Breast epithelium (tissue), 4 donors: ENCODE measurements at regions not wholly inside any gene's neighbourhood (a gene's known extent, or its start where the extent isn't known, plus 50 kb on each side); places are given as distances from the start of the nearest gene placed in this dataset.
A peak's percentile ranks its signal among the peaks of the same experiment; 100 is the strongest.

Source experiments
- DNase-seq, 2 donors: peaks; one replicate each; pipeline ENCODE4 v3.0.0-alpha.2; 2019; ENCODE audit warnings: low spot score in 2 of 2
- H3K27ac ChIP-seq, 2 donors: fragments of 200-600 bp; sonication (generic) in 1 of 2; one replicate each; pipeline ENCODE4 v1.5.1; 2016 to 2019; ENCODE audit warnings: mild to moderate bottlenecking in 1 of 2
- H3K27me3 ChIP-seq, 2 donors: fragments of 200-600 bp; sonication (generic) in 1 of 2; one replicate each; pipeline versions ENCODE4 v1.5.1 to v1.6.0; 2017 to 2019; ENCODE audit warnings: control low read depth in 1 of 2, mild to moderate bottlenecking in 1 of 2
- H3K36me3 ChIP-seq: fragments of 200-600 bp; one replicate; pipeline ENCODE4 v1.5.1; 2019
- H3K4me1 ChIP-seq, 2 donors: fragments of 200-600 bp; sonication (generic); one replicate each; pipeline ENCODE4 v1.5.1; 2016 to 2019; ENCODE audit warnings: control low read depth in 1 of 2
- H3K4me3 ChIP-seq, 3 donors: fragments of 200-600 bp; sonication (generic); 1 replicate in 2 of 3; 2 replicates in 1 of 3; pipeline ENCODE4 v1.5.1; 2016 to 2019; ENCODE audit warnings: mild to moderate bottlenecking in 3 of 3, moderate library complexity in 2 of 3
- H3K9me3 ChIP-seq, 2 donors: fragments of 200-600 bp; sonication (generic) in 1 of 2; one replicate each; pipeline ENCODE4 v1.5.1; 2016 to 2019; ENCODE audit warnings: control low read depth in 1 of 2
- CTCF ChIP-seq, 3 donors: fragments of 450-650 bp; IDR thresholded peaks; one replicate each; pipeline ENCODE4 v1.5.1; 2016 to 2017; ENCODE audit warnings: antibody characterized with exemption in 3 of 3, mild to moderate bottlenecking in 3 of 3, moderate library complexity in 3 of 3
- POLR2A ChIP-seq: fragments of 450-650 bp; IDR thresholded peaks from one replicate; pipeline ENCODE4 v1.6.1; 2016; ENCODE audit warnings: antibody characterized with exemption, mild to moderate bottlenecking, moderate library complexity
- POLR2AphosphoS5 ChIP-seq, 3 donors: sonication (generic); formaldehyde crosslinking; IDR thresholded peaks; one replicate each; pipeline ENCODE4 v1.6.1; 2017; ENCODE audit warnings: antibody characterized with exemption in 3 of 3
- intact Hi-C: fragments of 100-400 bp; cut with DNase I; formaldehyde crosslinking; loops from one replicate; pipeline ENCODE4 v1.15.1; 2023; ENCODE audit warnings: low total_unique reads

GRCh38 chr5:117103703-117104102 is 529.1 kb upstream of the SEMA6A start:
- intact Hi-C loops = no loop called here
- Histone ChIP-seq H3K9me3 (no peaks in the 10 kb centered on the region), H3K27ac (peak overlapping the region in 1 of 2 donors; percentile 22), H3K36me3 (no peaks in the 10 kb centered on the region), H3K27me3 (no peaks in the 10 kb centered on the region), H3K4me3 (no peak overlapping the region), H3K4me1 (no peaks in the 10 kb centered on the region)
- DNase-seq = no peak
- TF ChIP-seq POLR2A (no peak), CTCF (IDR thresholded peaks at IDR 0.05) (no peak), POLR2AphosphoS5 (IDR thresholded peaks at IDR 0.05) (no peak)

DNA sequence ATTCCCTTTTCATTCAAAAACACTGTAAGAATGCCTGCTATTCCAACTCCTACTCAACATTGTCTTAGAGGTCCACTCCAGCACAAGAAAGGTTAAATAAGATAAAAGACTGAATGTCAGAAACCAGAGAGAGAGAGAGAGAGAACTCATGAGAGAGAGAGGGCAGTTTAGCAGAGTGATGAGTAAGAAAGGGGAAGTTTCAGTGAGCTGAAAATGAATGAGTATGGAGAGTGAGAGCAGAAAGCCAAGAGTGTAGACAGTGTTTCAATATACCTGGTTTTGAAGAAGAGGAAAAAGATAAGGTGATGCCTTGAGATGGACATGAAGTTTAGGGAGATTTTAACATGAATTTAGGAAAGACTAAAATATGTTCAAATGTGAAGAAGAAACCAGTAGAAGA is 528.0 kb upstream of the SEMA6A start:
- Histone ChIP-seq H3K9me3 (no peaks in the 10 kb centered on the region), H3K27me3 (no peaks in the 10 kb centered on the region), H3K4me3 (no peak overlapping the region), H3K27ac (no peak overlapping the region), H3K36me3 (no peaks in the 10 kb centered on the region), H3K4me1 (no peaks in the 10 kb centered on the region)
- no peak for TF ChIP-seq POLR2AphosphoS5 (IDR thresholded peaks at IDR 0.05)
- intact Hi-C loops = no loop called here
- no peak for DNase-seq

DNA sequence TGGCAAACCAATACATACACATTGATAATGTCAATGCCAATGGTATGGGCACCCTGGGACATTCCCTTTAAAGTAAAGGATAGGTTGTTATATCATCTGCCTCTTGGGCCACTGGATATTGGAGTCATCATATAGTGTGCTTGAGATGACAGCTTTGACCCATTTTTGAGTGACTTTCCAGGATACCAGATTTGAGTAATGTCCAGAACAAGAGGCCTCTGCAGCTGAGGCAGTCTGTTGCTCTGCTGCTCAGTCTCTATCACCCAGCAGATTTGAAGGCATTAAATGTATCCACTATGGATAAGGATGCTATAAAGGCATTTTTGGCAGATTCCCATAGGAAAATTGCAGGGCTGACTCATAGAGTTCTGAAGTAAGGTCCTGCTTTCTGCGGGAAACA is 525.6 kb upstream of the SEMA6A start:
- no peaks in the 10 kb centered on the region for H3K4me1 ChIP-seq
- H3K27ac ChIP-seq = no peak overlapping the region
- H3K9me3 ChIP-seq = no peaks in the 10 kb centered on the region
- no peak for TF ChIP-seq POLR2A
- no peak for TF ChIP-seq POLR2AphosphoS5 (IDR thresholded peaks at IDR 0.05)
- no peak for TF ChIP-seq CTCF (IDR thresholded peaks at IDR 0.05)
- H3K27me3 ChIP-seq = no peaks in the 10 kb centered on the region
- DNase-seq = no peak
- H3K4me3 ChIP-seq = no peak overlapping the region
- intact Hi-C loops = no loop called here
- no peaks in the 10 kb centered on the region for H3K36me3 ChIP-seq

DNA sequence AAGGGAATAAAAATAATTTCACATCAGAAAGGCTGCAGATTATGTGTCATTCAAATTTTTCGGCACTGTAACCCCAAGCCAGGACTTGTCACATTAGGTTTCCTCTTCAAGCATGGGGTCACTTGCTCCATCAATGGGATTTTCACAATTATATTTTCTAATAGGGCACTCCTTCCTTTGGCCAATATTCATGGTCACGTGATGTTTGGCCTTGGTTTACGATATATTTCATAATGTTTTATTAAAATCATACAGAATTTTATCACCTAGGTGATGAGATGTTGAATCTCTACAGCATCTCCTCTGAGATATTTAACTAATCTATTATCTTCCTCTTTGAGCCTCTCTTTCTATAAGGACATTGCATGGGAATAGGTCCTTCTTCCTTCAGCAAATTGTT is 523.5 kb upstream of the SEMA6A start:
- intact Hi-C loops = no loop called here
- H3K27me3 ChIP-seq = no peaks in the 10 kb centered on the region

GRCh38 chr5:117095346-117096332 is 521.0 kb upstream of the SEMA6A start:
- Histone ChIP-seq H3K36me3 (no peaks in the 10 kb centered on the region), H3K4me1 (no peaks in the 10 kb centered on the region), H3K9me3 (no peaks in the 10 kb centered on the region), H3K27ac (no peak overlapping the region), H3K27me3 (no peaks in the 10 kb centered on the region), H3K4me3 (no peak overlapping the region)
- intact Hi-C loops = no loop called here
- DNase-seq = no peak
- TF ChIP-seq POLR2AphosphoS5 (IDR thresholded peaks at IDR 0.05) (no peak), POLR2A (no peak), CTCF (IDR thresholded peaks at IDR 0.05) (no peak)

More for the DNA sequence above, 523.5 kb upstream of the SEMA6A start:
- no peak for TF ChIP-seq POLR2A
- no peak for TF ChIP-seq POLR2AphosphoS5 (IDR thresholded peaks at IDR 0.05)
- Histone ChIP-seq H3K4me3 (no peak overlapping the region), H3K36me3 (no peaks in the 10 kb centered on the region), H3K27ac (no peak overlapping the region), H3K4me1 (no peaks in the 10 kb centered on the region), H3K9me3 (no peaks in the 10 kb centered on the region)
- no peak for DNase-seq

DNA sequence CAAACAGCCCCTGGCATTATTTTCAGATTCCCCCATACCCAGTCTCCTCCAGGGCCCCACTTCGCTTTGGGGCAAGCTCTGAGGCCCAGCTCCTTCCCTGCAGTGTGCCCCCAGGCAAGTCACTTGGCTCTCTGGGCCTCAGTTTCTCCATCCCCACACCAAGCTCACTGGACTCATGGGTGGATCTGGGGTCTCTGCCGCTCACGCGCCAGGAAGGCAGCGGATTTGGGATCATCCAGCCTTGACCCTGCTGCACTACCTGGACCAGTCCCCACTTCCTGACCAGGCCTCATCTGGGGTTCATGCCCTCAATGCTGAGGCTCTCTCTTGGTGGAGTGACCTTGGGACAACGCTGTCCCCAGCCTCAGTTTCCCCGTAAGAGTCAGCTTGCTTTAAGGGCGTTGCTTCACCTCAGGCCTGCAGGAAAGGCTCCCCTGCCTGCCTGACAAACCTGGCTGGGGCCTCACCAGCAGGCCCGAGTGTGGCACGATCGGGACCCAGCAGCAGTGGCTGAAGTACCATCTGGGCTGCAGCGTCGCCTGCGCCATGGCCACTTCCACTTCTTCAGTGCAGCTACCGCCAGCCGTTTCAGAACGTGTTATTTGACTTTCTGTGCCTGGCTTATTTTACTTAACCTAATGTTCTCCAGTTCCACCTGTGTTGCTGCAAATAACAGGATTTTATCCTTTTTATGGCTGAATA is 519.6 kb upstream of the SEMA6A start:
- intact Hi-C loops = no loop called here

More for the DNA sequence above, 519.6 kb upstream of the SEMA6A start:
- TF ChIP-seq POLR2A = no peak
- no peak for TF ChIP-seq CTCF (IDR thresholded peaks at IDR 0.05)
- TF ChIP-seq POLR2AphosphoS5 (IDR thresholded peaks at IDR 0.05) = no peak
- H3K4me1 ChIP-seq = no peaks in the 10 kb centered on the region
- no peaks in the 10 kb centered on the region for H3K9me3 ChIP-seq
- no peak for DNase-seq
- H3K36me3 ChIP-seq = no peaks in the 10 kb centered on the region
- H3K27ac ChIP-seq = no peak overlapping the region
- H3K4me3 ChIP-seq = no peak overlapping the region
- H3K27me3 ChIP-seq = no peaks in the 10 kb centered on the region
